ENCODE measurements at regions not wholly inside any gene's neighbourhood (a gene's known extent, or its start where the extent isn't known, plus 50 kb on each side); places are given as distances from the start of the nearest gene placed in this dataset.

DNA sequence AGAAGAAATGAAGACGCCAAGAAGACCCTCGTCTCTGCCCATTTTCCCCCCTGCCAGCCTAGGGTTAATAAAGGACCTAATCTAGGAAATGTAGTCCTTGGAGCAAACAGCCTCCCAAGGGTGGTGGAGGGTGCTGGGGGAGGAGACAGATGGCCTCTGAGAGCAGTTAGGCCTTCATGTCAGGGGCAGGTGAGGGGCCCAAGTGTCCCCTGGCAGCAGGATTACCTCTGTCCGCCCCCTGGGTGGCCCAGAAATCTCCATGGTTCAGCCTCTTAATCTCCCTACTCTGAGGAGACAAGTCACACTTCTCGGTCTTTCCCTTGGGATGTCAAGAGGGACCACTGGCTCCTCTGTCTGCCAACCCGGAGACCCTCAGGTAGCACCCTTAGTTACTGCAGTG is 365.4 kb upstream of the TNRC6C start:
- ChIA-PET POLR2A (no interaction called here), CTCF (no interaction called here)
- TF ChIP-seq, protein P1, sequence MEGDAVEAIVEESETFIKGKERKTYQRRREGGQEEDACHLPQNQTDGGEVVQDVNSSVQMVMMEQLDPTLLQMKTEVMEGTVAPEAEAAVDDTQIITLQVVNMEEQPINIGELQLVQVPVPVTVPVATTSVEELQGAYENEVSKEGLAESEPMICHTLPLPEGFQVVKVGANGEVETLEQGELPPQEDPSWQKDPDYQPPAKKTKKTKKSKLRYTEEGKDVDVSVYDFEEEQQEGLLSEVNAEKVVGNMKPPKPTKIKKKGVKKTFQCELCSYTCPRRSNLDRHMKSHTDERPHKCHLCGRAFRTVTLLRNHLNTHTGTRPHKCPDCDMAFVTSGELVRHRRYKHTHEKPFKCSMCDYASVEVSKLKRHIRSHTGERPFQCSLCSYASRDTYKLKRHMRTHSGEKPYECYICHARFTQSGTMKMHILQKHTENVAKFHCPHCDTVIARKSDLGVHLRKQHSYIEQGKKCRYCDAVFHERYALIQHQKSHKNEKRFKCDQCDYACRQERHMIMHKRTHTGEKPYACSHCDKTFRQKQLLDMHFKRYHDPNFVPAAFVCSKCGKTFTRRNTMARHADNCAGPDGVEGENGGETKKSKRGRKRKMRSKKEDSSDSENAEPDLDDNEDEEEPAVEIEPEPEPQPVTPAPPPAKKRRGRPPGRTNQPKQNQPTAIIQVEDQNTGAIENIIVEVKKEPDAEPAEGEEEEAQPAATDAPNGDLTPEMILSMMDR (IDR thresholded peaks at IDR 0.05; ENCODE audit: insufficient read depth, low read length, missing control alignments), result no peak

DNA sequence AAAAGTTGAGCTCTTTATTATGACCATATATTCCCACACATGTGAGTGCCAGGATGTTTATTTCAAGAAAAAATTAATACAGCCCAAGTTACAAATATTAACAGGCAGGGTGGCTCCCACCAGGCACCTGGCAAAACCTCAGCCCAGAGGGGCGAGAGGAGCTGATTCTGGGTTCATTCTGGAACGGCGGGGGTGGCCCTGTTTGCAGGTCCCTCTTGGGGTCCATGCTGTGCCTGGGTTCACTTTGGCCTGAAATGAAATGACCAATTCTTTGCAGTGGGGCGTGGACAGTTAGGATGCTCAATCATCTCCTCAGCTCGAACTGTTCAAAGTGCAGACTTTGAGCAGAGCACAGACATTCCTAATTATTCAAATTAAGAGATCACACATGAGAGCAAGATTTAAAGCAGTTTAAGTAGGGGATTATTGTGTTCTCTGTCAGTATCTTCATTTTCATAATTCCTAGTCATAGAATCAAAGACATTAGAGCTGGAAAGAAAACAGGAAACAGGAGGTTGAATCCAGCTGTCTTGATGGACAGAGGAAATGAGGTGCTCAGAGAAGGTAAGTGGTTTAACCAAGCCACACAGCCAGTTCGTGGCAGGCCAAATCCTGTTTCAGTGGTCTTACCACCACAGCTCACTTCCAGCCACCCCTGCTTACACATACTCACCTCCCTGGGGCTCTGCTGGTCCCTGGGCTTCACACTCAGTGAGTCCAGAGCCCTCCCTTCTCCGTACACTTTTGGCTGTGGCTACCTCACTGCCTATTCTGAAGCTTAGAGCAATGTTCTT is 363.9 kb upstream of the TNRC6C start:
- H3K4me3 ChIP-seq (ENCODE audit: low read depth, low read length), result no peak overlapping the region
- TF ChIP-seq, protein P1 (IDR thresholded peaks at IDR 0.05; ENCODE audit: insufficient read depth, low read length, missing control alignments), result no peak
- ChIA-PET POLR2A (no interaction called here), CTCF (no interaction called here)
- DNase-seq (ENCODE audit: low read depth, low spot score), result no peak

More for the DNA sequence above, 365.4 kb upstream of the TNRC6C start:
- no peak for DNase-seq (ENCODE audit: low read depth, low spot score)
- H3K4me3 ChIP-seq (ENCODE audit: low read depth, low read length), result no peak overlapping the region

DNA sequence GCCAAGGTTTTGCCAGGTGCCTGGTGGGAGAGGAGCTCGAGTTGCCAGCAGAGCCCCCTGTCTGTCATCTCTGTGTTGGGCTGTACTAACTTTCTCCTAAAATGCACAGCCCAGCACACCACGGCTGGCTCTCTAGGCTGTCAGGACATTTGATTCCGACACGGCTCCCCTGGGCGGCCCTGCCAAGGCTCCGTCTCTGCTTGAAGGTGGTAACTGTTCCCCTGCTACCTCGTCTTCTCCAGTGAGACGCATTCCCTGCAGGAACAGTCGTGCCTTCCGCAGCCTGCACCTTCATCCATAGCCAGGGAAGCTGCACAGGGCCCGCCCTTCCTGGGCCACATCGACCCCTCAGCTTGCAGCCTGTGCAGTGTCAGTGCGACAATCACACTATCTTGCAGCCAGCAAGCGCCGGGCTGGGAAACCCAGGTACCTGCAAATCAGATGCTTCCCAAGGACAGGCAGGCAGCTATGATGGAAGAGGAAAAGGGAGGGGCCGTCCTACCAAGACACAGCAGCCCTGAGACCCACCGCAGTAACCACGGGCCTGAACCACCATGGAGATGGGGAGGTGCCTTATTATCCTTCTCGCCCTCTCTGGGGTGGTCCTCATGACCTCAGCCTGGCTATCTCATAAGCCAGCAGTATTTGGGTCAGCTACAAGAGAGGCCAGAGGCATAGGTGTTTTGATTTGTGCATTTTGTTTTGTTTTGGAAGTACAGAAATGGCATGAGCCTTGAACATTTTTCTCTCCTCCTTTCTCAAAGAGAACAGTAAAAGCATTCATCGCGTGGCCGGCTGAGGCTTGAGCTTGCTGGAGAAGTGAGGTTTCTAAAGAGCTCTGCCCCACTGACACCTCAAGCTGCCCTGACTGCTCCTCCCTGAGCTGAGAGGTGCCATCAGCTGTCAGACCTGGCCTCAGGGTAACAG is 361.7 kb upstream of the TNRC6C start:
- no peak for DNase-seq (ENCODE audit: low read depth, low spot score)
- TF ChIP-seq, protein P1 (IDR thresholded peaks at IDR 0.05; ENCODE audit: insufficient read depth, low read length, missing control alignments), result no peak
- CTCF ChIA-PET, result no interaction called here
- no peak overlapping the region for H3K4me3 ChIP-seq (ENCODE audit: low read depth, low read length)
- POLR2A ChIA-PET, result no interaction called here

DNA sequence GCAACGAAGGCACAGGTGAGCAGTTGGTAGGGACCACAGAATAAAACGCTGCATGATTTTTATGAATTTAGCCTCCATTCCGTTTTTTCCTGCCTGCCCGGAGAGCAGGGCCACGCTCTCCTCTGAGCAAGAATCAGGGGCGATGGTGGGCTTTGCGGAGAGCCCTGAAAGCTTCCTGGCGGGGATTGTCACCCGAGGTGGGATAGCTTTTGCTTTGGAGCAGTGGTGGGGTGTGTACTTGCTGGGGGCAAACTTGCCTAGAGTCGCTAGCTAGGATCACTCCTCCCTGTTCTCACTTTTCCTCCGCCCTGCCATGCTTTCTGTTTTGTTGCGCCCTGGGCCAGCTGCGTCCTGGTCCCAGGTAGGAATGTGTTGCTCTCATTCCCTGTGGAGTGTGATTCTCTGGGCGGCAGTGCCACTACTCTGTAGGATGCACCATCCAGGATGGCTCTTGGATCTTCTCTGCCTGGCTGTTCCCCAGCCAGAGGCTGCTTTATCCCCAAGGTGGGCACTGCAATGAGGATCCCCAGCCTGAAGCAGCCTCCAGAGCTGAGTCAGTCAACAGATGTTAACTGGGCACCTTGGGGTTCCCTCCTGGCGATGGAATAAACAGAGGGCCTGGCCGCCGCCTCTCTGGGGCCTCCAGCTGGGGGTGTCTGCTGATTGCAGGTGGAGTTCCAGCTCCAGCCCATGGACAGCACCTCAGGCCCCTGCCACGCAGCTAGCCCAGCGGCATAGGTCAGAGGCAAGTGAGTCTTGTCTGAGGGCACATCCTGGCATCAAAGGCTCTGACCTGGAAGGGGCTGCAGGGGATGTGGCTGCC is 360.9 kb upstream of the TNRC6C start:
- CTCF ChIA-PET, result no interaction called here
- no peak overlapping the region for H3K4me3 ChIP-seq (ENCODE audit: low read depth, low read length)
- TF ChIP-seq, protein P1 (IDR thresholded peaks at IDR 0.05; ENCODE audit: insufficient read depth, low read length, missing control alignments), result no peak
- POLR2A ChIA-PET, result no interaction called here
- no peak for DNase-seq (ENCODE audit: low read depth, low spot score)

DNA sequence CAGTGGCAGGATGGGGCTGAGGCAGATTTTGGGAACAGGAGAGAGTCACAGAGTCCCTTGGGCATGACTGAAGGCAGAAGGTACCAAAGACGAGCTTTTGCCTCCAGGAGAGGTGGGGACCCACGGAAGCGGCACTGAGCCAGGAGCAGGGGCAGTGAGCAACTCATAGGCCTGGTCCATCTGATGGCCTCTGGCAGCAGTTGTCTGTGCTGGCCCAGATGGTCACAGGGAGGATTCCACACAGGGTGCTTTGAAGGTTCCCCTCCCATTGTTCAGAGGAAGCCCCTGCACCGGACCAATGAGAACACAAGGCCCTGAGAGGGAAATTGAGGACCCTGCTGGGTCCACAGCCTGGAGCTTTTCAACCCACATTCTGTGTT is 360.3 kb upstream of the TNRC6C start:
- no peak overlapping the region for H3K4me3 ChIP-seq (ENCODE audit: low read depth, low read length)
- CTCF ChIA-PET, result interaction anchor here (1.5 kb wide), 1 partner anchor 416 kb away, joined by 4 read pairs; no protein-coding TSS in a partner anchor

More for the DNA sequence above, 360.3 kb upstream of the TNRC6C start:
- POLR2A ChIA-PET, result no interaction called here
- TF ChIP-seq, protein P1 (IDR thresholded peaks at IDR 0.05; ENCODE audit: insufficient read depth, low read length, missing control alignments), result no peak
- DNase-seq (ENCODE audit: low read depth, low spot score), result no peak

Measured in AG04449 (cell line).